GM23338 (cell line): ENCODE measurements at regions not wholly inside any gene's neighbourhood (a gene's known extent, or its start where the extent isn't known, plus 50 kb on each side); places are given as distances from the start of the nearest gene placed in this dataset.

Source experiments
- ATAC-seq: fragments of 200-7000 bp; cut with Tn5 transposase; 3 replicates; pipeline ENCODE4 v1.9.1; 2020
- DNase-seq: peaks from one replicate; pipeline ENCODE4 v3.0.0-alpha.2; 2015; ENCODE audit warnings: low spot score
- H2AFZ ChIP-seq: fragments of 200-600 bp; sonication (generic); 2 replicates; pipeline ENCODE4 v1.8.0; 2016; ENCODE audit warnings: antibody characterized with exemption, mild to moderate bottlenecking, moderate library complexity
- H3F3A ChIP-seq: fragments of 200-600 bp; sonication (generic); replicated peaks from 2 replicates; pipeline ENCODE4 v1.8.0; 2017; ENCODE audit warnings: antibody characterized with exemption, mixed run types, low read depth
- H3K27ac ChIP-seq: fragments of 200-600 bp; sonication (generic); 2 replicates; pipeline ENCODE4 v1.6.1; 2016; ENCODE audit warnings: low read depth
- H3K27me3 ChIP-seq: fragments of 200-600 bp; sonication (generic); 2 replicates; pipeline ENCODE4 v1.8.0; 2016; ENCODE audit warnings: mild to moderate bottlenecking, mixed run types, moderate library complexity; ENCODE audit not compliant: insufficient read depth
- H3K36me3 ChIP-seq: fragments of 200-600 bp; sonication (generic); 2 replicates; pipeline ENCODE4 v1.8.0; 2016; ENCODE audit warnings: mild to moderate bottlenecking; ENCODE audit not compliant: insufficient read depth
- H3K4me1 ChIP-seq: fragments of 200-600 bp; sonication (generic); 2 replicates; pipeline ENCODE4 v1.8.0; 2016; ENCODE audit warnings: mild to moderate bottlenecking, moderate library complexity; ENCODE audit not compliant: insufficient read depth
- H3K4me2 ChIP-seq: fragments of 200-600 bp; sonication (generic); 2 replicates; pipeline ENCODE4 v1.7.1; 2017; ENCODE audit warnings: mixed run types
- H3K4me3 ChIP-seq: fragments of 200-600 bp; sonication (generic); 2 replicates; pipeline ENCODE4 v1.6.1; 2016; ENCODE audit warnings: mixed run types
- H3K79me2 ChIP-seq: fragments of 200-600 bp; sonication (generic); replicated peaks from 2 replicates; pipeline ENCODE4 v1.8.0; 2017; ENCODE audit warnings: mild to moderate bottlenecking; ENCODE audit not compliant: insufficient read depth
- H3K9me2 ChIP-seq: fragments of 200-600 bp; sonication (generic); 2 replicates; pipeline ENCODE4 v1.8.0; 2017; ENCODE audit not compliant: insufficient read depth
- H4K20me1 ChIP-seq: fragments of 200-600 bp; sonication (generic); replicated peaks from 2 replicates; pipeline ENCODE4 v1.8.0; 2017; ENCODE audit warnings: mild to moderate bottlenecking; ENCODE audit not compliant: insufficient read depth
- H3K27ac Mint-ChIP-seq: 2 replicates; pipeline ENCODE4 v1.8.0; 2020; ENCODE audit warnings: inconsistent platforms, mild to moderate bottlenecking, moderate library complexity, mixed read lengths
- H3K27me3 Mint-ChIP-seq: 3 replicates; pipeline ENCODE4 v1.8.0; 2022; ENCODE audit warnings: low read depth, mild to moderate bottlenecking, moderate library complexity, mixed read lengths, inconsistent platforms; ENCODE audit not compliant: insufficient read depth, poor library complexity
- H3K36me3 Mint-ChIP-seq: 3 replicates; pipeline ENCODE4 v1.8.0; 2021; ENCODE audit warnings: low read depth, mild to moderate bottlenecking, inconsistent platforms, moderate library complexity, mixed read lengths
- H3K4me1 Mint-ChIP-seq: 3 replicates; pipeline ENCODE4 v1.8.0; 2020; ENCODE audit warnings: mild to moderate bottlenecking, inconsistent platforms, mixed read lengths
- H3K4me3 Mint-ChIP-seq: 3 replicates; pipeline ENCODE4 v1.8.0; 2021; ENCODE audit warnings: moderate library complexity, mild to moderate bottlenecking, inconsistent platforms, mixed read lengths
- H3K9me3 Mint-ChIP-seq: 3 replicates; pipeline ENCODE4 v1.8.0; 2020; ENCODE audit warnings: moderate library complexity, mild to moderate bottlenecking, inconsistent platforms, mixed read lengths
- CREB1 ChIP-seq: fragments of 250-450 bp; sonication (Bioruptor Pico); IDR thresholded peaks from 2 replicates; pipeline ENCODE4 v1.5.0; 2020; ENCODE audit warnings: low read depth, mild to moderate bottlenecking, moderate library complexity
- POLR2AphosphoS5 ChIP-seq: IDR thresholded peaks from 2 replicates; pipeline ENCODE4 v1.6.1; 2016; ENCODE audit warnings: antibody characterized with exemption, low read depth
- TF ChIP-seq, protein P1 (sequence below), 2 experiments: fragments of 200-600 bp in 1 of 2; sonication (generic) in 1 of 2; conservative IDR thresholded peaks; 2 replicates each; pipeline versions ENCODE4 v1.5.1 to v1.6.1; 2016 to 2017; ENCODE audit warnings: antibody characterized with exemption in 2 of 2, low read depth in 2 of 2, mild to moderate bottlenecking in 2 of 2, moderate library complexity in 1 of 2
- TF ChIP-seq, protein P2 (sequence below): fragments of 250-450 bp; sonication (Bioruptor Pico); IDR thresholded peaks from 2 replicates; pipeline ENCODE4 v1.5.0; 2020; ENCODE audit warnings: mild to moderate bottlenecking, moderate library complexity

DNA sequence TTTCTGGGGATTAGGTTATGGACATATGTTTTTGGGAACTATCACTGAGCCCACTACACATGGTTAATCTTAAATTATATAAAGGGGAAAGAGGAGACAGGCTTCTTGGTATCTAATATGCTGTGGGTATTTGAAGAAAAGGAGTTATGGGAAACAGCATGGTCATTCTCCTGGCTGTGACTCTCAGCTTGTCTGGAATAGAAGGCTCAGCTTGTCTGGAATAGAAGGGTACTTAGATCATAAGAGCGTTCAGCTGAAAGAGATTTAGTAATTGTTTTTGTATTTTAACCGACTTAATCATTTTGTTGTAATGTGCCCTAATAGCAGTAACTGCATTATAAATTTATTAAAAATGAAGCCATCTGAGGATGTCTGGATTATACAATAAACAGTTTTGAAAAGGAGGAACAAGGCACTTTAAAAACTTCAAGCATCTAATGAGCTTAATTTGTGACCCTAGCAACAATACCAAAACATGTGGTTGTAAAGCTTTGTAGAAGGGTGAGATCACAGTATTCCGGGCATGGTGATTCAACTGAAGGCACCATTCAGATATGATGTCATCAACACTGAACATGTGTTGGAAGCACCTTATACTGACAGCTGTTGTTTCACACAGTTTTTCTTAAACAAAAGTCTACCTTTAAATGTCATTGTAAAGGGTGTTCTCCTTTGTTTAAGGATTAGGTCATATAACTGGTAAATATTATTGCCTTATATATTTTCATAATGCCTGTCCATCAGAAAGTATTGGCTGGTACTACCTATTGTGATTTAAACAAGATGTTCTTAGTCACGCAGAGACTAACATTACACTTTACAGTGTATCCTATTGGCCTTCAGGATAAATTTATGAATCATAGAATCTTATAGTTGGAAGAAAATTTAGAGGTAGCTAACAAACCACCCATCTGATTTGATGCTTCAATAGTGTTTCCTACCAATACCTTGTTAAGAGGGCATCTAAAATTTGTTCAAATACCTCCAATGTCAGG lies 2174.1 kb upstream of the WWC1 start:
- H3K4me1 ChIP-seq = no peaks in the 10 kb centered on the region
- H3K36me3 ChIP-seq = no peaks in the 10 kb centered on the region
- Mint-ChIP-seq H3K27me3 (no peaks in the 10 kb centered on the region), H3K27ac (no peak overlapping the region), H3K4me3 (no peak overlapping the region), H3K4me1 (no peaks in the 10 kb centered on the region), H3K9me3 (no peaks in the 10 kb centered on the region), H3K36me3 (no peaks in the 10 kb centered on the region)
- no peak overlapping the region for H3K4me2 ChIP-seq
- H3K79me2 ChIP-seq = no peaks in the 10 kb centered on the region
- no peak for TF ChIP-seq CREB1
- TF ChIP-seq, protein P1, sequence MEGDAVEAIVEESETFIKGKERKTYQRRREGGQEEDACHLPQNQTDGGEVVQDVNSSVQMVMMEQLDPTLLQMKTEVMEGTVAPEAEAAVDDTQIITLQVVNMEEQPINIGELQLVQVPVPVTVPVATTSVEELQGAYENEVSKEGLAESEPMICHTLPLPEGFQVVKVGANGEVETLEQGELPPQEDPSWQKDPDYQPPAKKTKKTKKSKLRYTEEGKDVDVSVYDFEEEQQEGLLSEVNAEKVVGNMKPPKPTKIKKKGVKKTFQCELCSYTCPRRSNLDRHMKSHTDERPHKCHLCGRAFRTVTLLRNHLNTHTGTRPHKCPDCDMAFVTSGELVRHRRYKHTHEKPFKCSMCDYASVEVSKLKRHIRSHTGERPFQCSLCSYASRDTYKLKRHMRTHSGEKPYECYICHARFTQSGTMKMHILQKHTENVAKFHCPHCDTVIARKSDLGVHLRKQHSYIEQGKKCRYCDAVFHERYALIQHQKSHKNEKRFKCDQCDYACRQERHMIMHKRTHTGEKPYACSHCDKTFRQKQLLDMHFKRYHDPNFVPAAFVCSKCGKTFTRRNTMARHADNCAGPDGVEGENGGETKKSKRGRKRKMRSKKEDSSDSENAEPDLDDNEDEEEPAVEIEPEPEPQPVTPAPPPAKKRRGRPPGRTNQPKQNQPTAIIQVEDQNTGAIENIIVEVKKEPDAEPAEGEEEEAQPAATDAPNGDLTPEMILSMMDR (conservative IDR thresholded peaks at IDR 0.05; ENCODE audit: low read depth in 2 of 2) = no peak
- no peak for TF ChIP-seq POLR2AphosphoS5
- TF ChIP-seq, protein P2, sequence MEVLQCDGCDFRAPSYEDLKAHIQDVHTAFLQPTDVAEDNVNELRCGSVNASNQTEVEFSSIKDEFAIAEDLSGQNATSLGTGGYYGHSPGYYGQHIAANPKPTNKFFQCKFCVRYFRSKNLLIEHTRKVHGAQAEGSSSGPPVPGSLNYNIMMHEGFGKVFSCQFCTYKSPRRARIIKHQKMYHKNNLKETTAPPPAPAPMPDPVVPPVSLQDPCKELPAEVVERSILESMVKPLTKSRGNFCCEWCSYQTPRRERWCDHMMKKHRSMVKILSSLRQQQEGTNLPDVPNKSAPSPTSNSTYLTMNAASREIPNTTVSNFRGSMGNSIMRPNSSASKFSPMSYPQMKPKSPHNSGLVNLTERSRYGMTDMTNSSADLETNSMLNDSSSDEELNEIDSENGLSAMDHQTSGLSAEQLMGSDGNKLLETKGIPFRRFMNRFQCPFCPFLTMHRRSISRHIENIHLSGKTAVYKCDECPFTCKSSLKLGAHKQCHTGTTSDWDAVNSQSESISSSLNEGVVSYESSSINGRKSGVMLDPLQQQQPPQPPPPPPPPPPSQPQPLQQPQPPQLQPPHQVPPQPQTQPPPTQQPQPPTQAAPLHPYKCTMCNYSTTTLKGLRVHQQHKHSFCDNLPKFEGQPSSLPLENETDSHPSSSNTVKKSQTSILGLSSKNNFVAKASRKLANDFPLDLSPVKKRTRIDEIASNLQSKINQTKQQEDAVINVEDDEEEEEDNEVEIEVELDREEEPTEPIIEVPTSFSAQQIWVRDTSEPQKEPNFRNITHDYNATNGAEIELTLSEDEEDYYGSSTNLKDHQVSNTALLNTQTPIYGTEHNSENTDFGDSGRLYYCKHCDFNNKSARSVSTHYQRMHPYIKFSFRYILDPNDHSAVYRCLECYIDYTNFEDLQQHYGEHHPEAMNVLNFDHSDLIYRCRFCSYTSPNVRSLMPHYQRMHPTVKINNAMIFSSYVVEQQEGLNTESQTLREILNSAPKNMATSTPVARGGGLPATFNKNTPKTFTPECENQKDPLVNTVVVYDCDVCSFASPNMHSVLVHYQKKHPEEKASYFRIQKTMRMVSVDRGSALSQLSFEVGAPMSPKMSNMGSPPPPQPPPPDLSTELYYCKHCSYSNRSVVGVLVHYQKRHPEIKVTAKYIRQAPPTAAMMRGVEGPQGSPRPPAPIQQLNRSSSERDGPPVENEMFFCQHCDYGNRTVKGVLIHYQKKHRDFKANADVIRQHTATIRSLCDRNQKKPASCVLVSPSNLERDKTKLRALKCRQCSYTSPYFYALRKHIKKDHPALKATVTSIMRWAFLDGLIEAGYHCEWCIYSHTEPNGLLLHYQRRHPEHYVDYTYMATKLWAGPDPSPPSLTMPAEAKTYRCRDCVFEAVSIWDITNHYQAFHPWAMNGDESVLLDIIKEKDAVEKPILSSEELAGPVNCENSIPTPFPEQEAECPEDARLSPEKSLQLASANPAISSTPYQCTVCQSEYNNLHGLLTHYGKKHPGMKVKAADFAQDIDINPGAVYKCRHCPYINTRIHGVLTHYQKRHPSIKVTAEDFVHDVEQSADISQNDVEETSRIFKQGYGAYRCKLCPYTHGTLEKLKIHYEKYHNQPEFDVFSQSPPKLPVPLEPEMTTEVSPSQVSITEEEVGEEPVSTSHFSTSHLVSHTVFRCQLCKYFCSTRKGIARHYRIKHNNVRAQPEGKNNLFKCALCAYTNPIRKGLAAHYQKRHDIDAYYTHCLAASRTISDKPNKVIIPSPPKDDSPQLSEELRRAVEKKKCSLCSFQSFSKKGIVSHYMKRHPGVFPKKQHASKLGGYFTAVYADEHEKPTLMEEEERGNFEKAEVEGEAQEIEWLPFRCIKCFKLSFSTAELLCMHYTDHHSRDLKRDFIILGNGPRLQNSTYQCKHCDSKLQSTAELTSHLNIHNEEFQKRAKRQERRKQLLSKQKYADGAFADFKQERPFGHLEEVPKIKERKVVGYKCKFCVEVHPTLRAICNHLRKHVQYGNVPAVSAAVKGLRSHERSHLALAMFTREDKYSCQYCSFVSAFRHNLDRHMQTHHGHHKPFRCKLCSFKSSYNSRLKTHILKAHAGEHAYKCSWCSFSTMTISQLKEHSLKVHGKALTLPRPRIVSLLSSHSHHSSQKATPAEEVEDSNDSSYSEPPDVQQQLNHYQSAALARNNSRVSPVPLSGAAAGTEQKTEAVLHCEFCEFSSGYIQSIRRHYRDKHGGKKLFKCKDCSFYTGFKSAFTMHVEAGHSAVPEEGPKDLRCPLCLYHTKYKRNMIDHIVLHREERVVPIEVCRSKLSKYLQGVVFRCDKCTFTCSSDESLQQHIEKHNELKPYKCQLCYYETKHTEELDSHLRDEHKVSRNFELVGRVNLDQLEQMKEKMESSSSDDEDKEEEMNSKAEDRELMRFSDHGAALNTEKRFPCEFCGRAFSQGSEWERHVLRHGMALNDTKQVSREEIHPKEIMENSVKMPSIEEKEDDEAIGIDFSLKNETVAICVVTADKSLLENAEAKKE (CRISPR knock-in tag) = no peak
- no peaks in the 10 kb centered on the region for H3K27me3 ChIP-seq
- ATAC-seq = no peak
- H4K20me1 ChIP-seq = no peaks in the 10 kb centered on the region
- H3F3A ChIP-seq = no peaks in the 10 kb centered on the region
- H3K4me3 ChIP-seq = no peak overlapping the region
- H3K9me2 ChIP-seq = no peaks in the 10 kb centered on the region
- no peak overlapping the region for H2AFZ ChIP-seq
- no peak for DNase-seq
- H3K27ac ChIP-seq = no peak overlapping the region
